Parathyroid adenoma (tissue), 2 donors: ENCODE measurements at regions not wholly inside any gene's neighbourhood (a gene's known extent, or its start where the extent isn't known, plus 50 kb on each side); places are given as distances from the start of the nearest gene placed in this dataset.

ENCODE experiments used
- H2AFZ ChIP-seq: fragments of 300-600 bp; sonication (generic); one replicate; pipeline ENCODE4 v1.7.0; 2017; ENCODE audit warnings: antibody characterized with exemption, mild to moderate bottlenecking
- H3K27ac ChIP-seq: fragments of 300-600 bp; sonication (generic); one replicate; pipeline ENCODE4 v1.7.0; 2017
- H3K27me3 ChIP-seq: fragments of 300-600 bp; sonication (generic); one replicate; pipeline ENCODE4 v1.7.0; 2017; ENCODE audit warnings: low read length; ENCODE audit not compliant: control insufficient read depth, insufficient read depth
- H3K36me3 ChIP-seq: fragments of 300-600 bp; sonication (generic); one replicate; pipeline ENCODE4 v1.7.0; 2017; ENCODE audit warnings: low read length; ENCODE audit not compliant: control insufficient read depth, insufficient read depth
- H3K4me1 ChIP-seq: fragments of 300-600 bp; sonication (generic); one replicate; pipeline ENCODE4 v1.7.0; 2017; ENCODE audit warnings: control low read depth
- H3K4me2 ChIP-seq: fragments of 300-600 bp; sonication (generic); one replicate; pipeline ENCODE4 v1.7.0; 2017; ENCODE audit warnings: low read length
- H3K4me3 ChIP-seq: fragments of 300-600 bp; sonication (generic); one replicate; pipeline ENCODE4 v1.7.0; 2017; ENCODE audit warnings: low read depth, low read length
- H3K79me2 ChIP-seq: fragments of 300-600 bp; sonication (generic); one replicate; pipeline ENCODE4 v1.7.0; 2017; ENCODE audit warnings: control low read depth
- H3K9ac ChIP-seq: fragments of 300-600 bp; sonication (generic); one replicate; pipeline ENCODE4 v1.7.0; 2017; ENCODE audit warnings: mild to moderate bottlenecking
- H3K9me3 ChIP-seq: fragments of 300-600 bp; sonication (generic); one replicate; pipeline ENCODE4 v1.7.0; 2017; ENCODE audit warnings: low read length; ENCODE audit not compliant: control insufficient read depth
- CTCF ChIP-seq: fragments of 300-600 bp; sonication (generic); IDR thresholded peaks from one replicate; pipeline ENCODE4 v1.7.0; 2017; ENCODE audit warnings: antibody characterized with exemption, mild to moderate bottlenecking
- donor health status: primary hyperparathyroidism.

- no peak for TF ChIP-seq CTCF
- H3K4me1 ChIP-seq, result no peaks in the 10 kb centered on the region
- H3K9me3 ChIP-seq, result no peaks in the 10 kb centered on the region
- no peak overlapping the region for H3K4me2 ChIP-seq
- no peaks in the 10 kb centered on the region for H3K36me3 ChIP-seq
- H3K27me3 ChIP-seq, result no peaks in the 10 kb centered on the region
- no peak overlapping the region for H3K9ac ChIP-seq
- no peak overlapping the region for H3K4me3 ChIP-seq
- H3K27ac ChIP-seq, result no peak overlapping the region
- no peaks in the 10 kb centered on the region for H3K79me2 ChIP-seq
- no peak overlapping the region for H2AFZ ChIP-seq
These were observed 147.9 kb downstream of the IMPG2 start for GRCh38 chr3:101172516-101172915.

- H3K9ac ChIP-seq, result no peak overlapping the region
- no peaks in the 10 kb centered on the region for H3K4me1 ChIP-seq
- no peak for TF ChIP-seq CTCF
- no peak overlapping the region for H3K4me3 ChIP-seq
- no peaks in the 10 kb centered on the region for H3K9me3 ChIP-seq
- no peaks in the 10 kb centered on the region for H3K79me2 ChIP-seq
- no peaks in the 10 kb centered on the region for H3K36me3 ChIP-seq
- no peak overlapping the region for H3K27ac ChIP-seq
- H2AFZ ChIP-seq, result no peak overlapping the region
- no peak overlapping the region for H3K4me2 ChIP-seq
- H3K27me3 ChIP-seq, result no peaks in the 10 kb centered on the region
These were observed 148.6 kb downstream of the IMPG2 start for GRCh38 chr3:101171681-101172191.

- Histone ChIP-seq H3K27ac (no peak overlapping the region), H3K4me3 (no peak overlapping the region), H3K4me2 (no peak overlapping the region), H3K79me2 (no peaks in the 10 kb centered on the region), H2AFZ (no peak overlapping the region), H3K36me3 (no peaks in the 10 kb centered on the region), H3K9ac (no peak overlapping the region), H3K9me3 (no peaks in the 10 kb centered on the region), H3K27me3 (no peaks in the 10 kb centered on the region), H3K4me1 (no peaks in the 10 kb centered on the region)
- no peak for TF ChIP-seq CTCF
These were observed 149.4 kb downstream of the IMPG2 start for GRCh38 chr3:101170806-101171558.

GRCh38 chr3:101170062-101170771 is 150.2 kb downstream of the IMPG2 start:
- H3K27me3 ChIP-seq, result no peaks in the 10 kb centered on the region
- H3K27ac ChIP-seq, result no peak overlapping the region
- no peak for TF ChIP-seq CTCF
- no peaks in the 10 kb centered on the region for H3K36me3 ChIP-seq
- H2AFZ ChIP-seq, result no peak overlapping the region
- H3K4me3 ChIP-seq, result no peak overlapping the region
- no peaks in the 10 kb centered on the region for H3K4me1 ChIP-seq
- no peaks in the 10 kb centered on the region for H3K79me2 ChIP-seq
- H3K9me3 ChIP-seq, result no peaks in the 10 kb centered on the region
- no peak overlapping the region for H3K4me2 ChIP-seq
- no peak overlapping the region for H3K9ac ChIP-seq
